ENCODE measurements at regions not wholly inside any gene's neighbourhood (a gene's known extent, or its start where the extent isn't known, plus 50 kb on each side); places are given as distances from the start of the nearest gene placed in this dataset.
"Not testable (repeated sequence)": the region's sequence is repeated elsewhere in the genome, so short reads cannot be mapped to it uniquely, and the experiment has no call there.

GRCh38 chr2:221731432-221732145 lies 159.5 kb upstream of the EPHA4 start:
- Histone ChIP-seq H3K9me3 (ENCODE audit: low read length) (no peaks in the 10 kb centered on the region), H3K4me2 (ENCODE audit: low read length) (no peak overlapping the region), H3K27ac (ENCODE audit: low read length) (no peak overlapping the region), H3K4me3 (ENCODE audit: low read length) (no peak overlapping the region), H3K36me3 (ENCODE audit: low read depth, low read length) (no peaks in the 10 kb centered on the region), H3K4me1 (ENCODE audit: insufficient read depth, low read length) (no peaks in the 10 kb centered on the region), H2AFZ (ENCODE audit: low read length) (no peak overlapping the region), H3K9me2 (replicated peaks; ENCODE audit: low read length) (no peaks in the 10 kb centered on the region), H4K20me1 (ENCODE audit: low read length) (no peaks in the 10 kb centered on the region), H3K27me3 (ENCODE audit: low read length) (no peaks in the 10 kb centered on the region), H3F3A (ENCODE audit: low read length, unreplicated experiment) (no peaks in the 10 kb centered on the region), H3K79me2 (ENCODE audit: low read length) (no peaks in the 10 kb centered on the region), H3K9ac (ENCODE audit: low read length) (no peak overlapping the region)
- peak; percentile 39 for DNase-seq
- intact Hi-C loops (cut with micrococcal nuclease) = no loop called here
- POLR2A ChIA-PET (ENCODE audit: unreplicated experiment) = no interaction called here
- no TSS peak for BruUV-seq (replicated peaks)
- no peak; the same call in 1 of the 2 replicates for ATAC-seq
- CTCF ChIA-PET = no interaction called here
- TF ChIP-seq EZH2phosphoT487 (IDR thresholded peaks at IDR 0.05; ENCODE audit: borderline replicate concordance, low read length) (no peak), EZH2 (IDR thresholded peaks at IDR 0.05; ENCODE audit: low read length, unreplicated experiment) (no peak), CTCF (conservative IDR thresholded peaks at IDR 0.05; ENCODE audit: low read depth, low read length) (no peak)

GRCh38 chr2:221726894-221727513 lies 154.9 kb upstream of the EPHA4 start:
- no peak overlapping the region for H3K4me3 ChIP-seq (ENCODE audit: low read length)
- no peaks in the 10 kb centered on the region for H3F3A ChIP-seq (ENCODE audit: low read length, unreplicated experiment)
- no peak overlapping the region for H2AFZ ChIP-seq (ENCODE audit: low read length)
- no peaks in the 10 kb centered on the region for H3K4me1 ChIP-seq (ENCODE audit: insufficient read depth, low read length)
- H3K9me2 ChIP-seq (replicated peaks; ENCODE audit: low read length) = no peaks in the 10 kb centered on the region
- BruUV-seq (replicated peaks) = no TSS peak
- H4K20me1 ChIP-seq (ENCODE audit: low read length) = no peaks in the 10 kb centered on the region
- H3K4me2 ChIP-seq (ENCODE audit: low read length) = no peak overlapping the region
- no peaks in the 10 kb centered on the region for H3K27me3 ChIP-seq (ENCODE audit: low read length)
- H3K79me2 ChIP-seq (ENCODE audit: low read length) = no peaks in the 10 kb centered on the region
- POLR2A ChIA-PET (ENCODE audit: unreplicated experiment) = no interaction called here
- no peak overlapping the region for H3K9ac ChIP-seq (ENCODE audit: low read length)
- TF ChIP-seq EZH2phosphoT487 (IDR thresholded peaks at IDR 0.05; ENCODE audit: borderline replicate concordance, low read length) (no peak), EZH2 (IDR thresholded peaks at IDR 0.05; ENCODE audit: low read length, unreplicated experiment) (no peak), CTCF (conservative IDR thresholded peaks at IDR 0.05; ENCODE audit: low read depth, low read length) (no peak)
- intact Hi-C loops (cut with micrococcal nuclease) = no loop called here
- H3K36me3 ChIP-seq (ENCODE audit: low read depth, low read length) = no peaks in the 10 kb centered on the region
- CTCF ChIA-PET = no interaction called here
- DNase-seq (no peak), ATAC-seq (no peak)
- no peaks in the 10 kb centered on the region for H3K9me3 ChIP-seq (ENCODE audit: low read length)
- no peak overlapping the region for H3K27ac ChIP-seq (ENCODE audit: low read length)

- H3K4me2 ChIP-seq (ENCODE audit: low read length) = no peak overlapping the region
- H3K36me3 ChIP-seq (ENCODE audit: low read depth, low read length) = no peaks in the 10 kb centered on the region
- TF ChIP-seq CTCF (conservative IDR thresholded peaks at IDR 0.05; ENCODE audit: low read depth, low read length) = no peak
- TF ChIP-seq EZH2phosphoT487 (IDR thresholded peaks at IDR 0.05; ENCODE audit: borderline replicate concordance, low read length) = no peak
- no peak for TF ChIP-seq EZH2 (IDR thresholded peaks at IDR 0.05; ENCODE audit: low read length, unreplicated experiment)
- DNase-seq = no peak
- H3K79me2 ChIP-seq (ENCODE audit: low read length) = no peaks in the 10 kb centered on the region
- H3F3A ChIP-seq (ENCODE audit: low read length, unreplicated experiment) = no peaks in the 10 kb centered on the region
- no peak overlapping the region for H2AFZ ChIP-seq (ENCODE audit: low read length)
- no peaks in the 10 kb centered on the region for H3K9me2 ChIP-seq (replicated peaks; ENCODE audit: low read length)
- no peak overlapping the region for H3K27ac ChIP-seq (ENCODE audit: low read length)
- BruUV-seq (replicated peaks) = no TSS peak
- intact Hi-C loops (cut with micrococcal nuclease) = no loop called here
- POLR2A ChIA-PET (ENCODE audit: unreplicated experiment) = no interaction called here
- H3K4me3 ChIP-seq (ENCODE audit: low read length) = no peak overlapping the region
- no peaks in the 10 kb centered on the region for H3K27me3 ChIP-seq (ENCODE audit: low read length)
- no peaks in the 10 kb centered on the region for H3K9me3 ChIP-seq (ENCODE audit: low read length)
- no peak overlapping the region for H3K9ac ChIP-seq (ENCODE audit: low read length)
- ATAC-seq = no peak
- CTCF ChIA-PET = no interaction called here
- H3K4me1 ChIP-seq (ENCODE audit: insufficient read depth, low read length) = no peaks in the 10 kb centered on the region
- no peaks in the 10 kb centered on the region for H4K20me1 ChIP-seq (ENCODE audit: low read length)
Observed at GRCh38 chr2:221724631-221725203, 152.6 kb upstream of the EPHA4 start.

- H3K4me3 ChIP-seq (ENCODE audit: low read length); H3K27me3 ChIP-seq (ENCODE audit: low read length); H2AFZ ChIP-seq (ENCODE audit: low read length); DNase-seq; H3F3A ChIP-seq (ENCODE audit: low read length, unreplicated experiment); H3K27ac ChIP-seq (ENCODE audit: low read length); H4K20me1 ChIP-seq (ENCODE audit: low read length); CTCF ChIA-PET; H3K9me3 ChIP-seq (ENCODE audit: low read length); intact Hi-C loops (cut with micrococcal nuclease); H3K36me3 ChIP-seq (ENCODE audit: low read depth, low read length); H3K79me2 ChIP-seq (ENCODE audit: low read length); H3K9me2 ChIP-seq (replicated peaks; ENCODE audit: low read length); ATAC-seq; H3K4me2 ChIP-seq (ENCODE audit: low read length); BruUV-seq (replicated peaks); H3K4me1 ChIP-seq (ENCODE audit: insufficient read depth, low read length); H3K9ac ChIP-seq (ENCODE audit: low read length); POLR2A ChIA-PET (ENCODE audit: unreplicated experiment): not testable (repeated sequence)
Observed at GRCh38 chr2:221724117-221724516, 152.0 kb upstream of the EPHA4 start.
